Gastroesophageal sphincter (tissue), 4 donors: ENCODE measurements at regions not wholly inside any gene's neighbourhood (a gene's known extent, or its start where the extent isn't known, plus 50 kb on each side); places are given as distances from the start of the nearest gene placed in this dataset.

Source experiments
- ATAC-seq: fragments of 150-250 bp; one replicate; pipeline ENCODE4 v1.9.1; 2016; ENCODE audit warnings: mild to moderate bottlenecking, moderate library complexity
- H3K27ac ChIP-seq, 4 donors: fragments of 200-600 bp; sonication (generic) in 3 of 4; 1 replicate in 3 of 4; 2 replicates in 1 of 4; pipeline ENCODE4 v1.5.1; 2016 to 2019
- H3K27me3 ChIP-seq: fragments of 200-600 bp; sonication (generic); one replicate; pipeline ENCODE4 v1.5.1; 2019
- H3K36me3 ChIP-seq, 2 donors: fragments of 200-600 bp; sonication (generic); one replicate each; pipeline ENCODE4 v1.5.1; 2019; ENCODE audit warnings: control low read depth in 1 of 2
- H3K4me1 ChIP-seq, 3 donors: fragments of 200-600 bp; sonication (generic); 1 replicate in 2 of 3; 2 replicates in 1 of 3; pipeline ENCODE4 v1.5.1; 2016 to 2019; ENCODE audit warnings: control low read depth in 2 of 3
- H3K4me3 ChIP-seq, 2 donors: fragments of 200-600 bp; sonication (generic); one replicate each; pipeline ENCODE4 v1.5.1; 2019; ENCODE audit warnings: mild to moderate bottlenecking in 1 of 2, moderate library complexity in 1 of 2
- H3K9me3 ChIP-seq, 3 donors: fragments of 200-600 bp; sonication (generic); one replicate each; pipeline ENCODE4 v1.5.1; 2017 to 2019; ENCODE audit warnings: control low read depth in 2 of 3
- EP300 ChIP-seq: sonication (generic); formaldehyde crosslinking; IDR thresholded peaks from one replicate; pipeline ENCODE4 v1.6.1; 2017; ENCODE audit warnings: antibody characterized with exemption, mild to moderate bottlenecking
- POLR2A ChIP-seq, 2 donors: fragments of 450-650 bp; IDR thresholded peaks; one replicate each; pipeline ENCODE4 v1.6.1; 2017; ENCODE audit warnings: antibody characterized with exemption in 2 of 2, mild to moderate bottlenecking in 2 of 2, moderate library complexity in 1 of 2
- POLR2AphosphoS5 ChIP-seq: sonication (generic); formaldehyde crosslinking; IDR thresholded peaks from one replicate; pipeline ENCODE4 v1.6.1; 2017; ENCODE audit warnings: antibody characterized with exemption
- WGBS, 2 donors: methylation state at CpG; one replicate each; pipeline ENCODE4 v1.1.5; 2018; ENCODE audit warnings: low coverage in 1 of 2; 5-methylcytosine and 5-hydroxymethylcytosine counted together
- TF ChIP-seq, protein P1 (sequence below), 4 experiments: fragments of 200-600 bp in 2 of 4; fragments of 450-650 bp in 2 of 4; sonication (generic) in 1 of 4; IDR thresholded peaks; one replicate each; pipeline ENCODE4 v1.5.1; 2017 to 2019; ENCODE audit warnings: antibody characterized with exemption in 4 of 4, mild to moderate bottlenecking in 2 of 4, moderate library complexity in 2 of 4

DNA sequence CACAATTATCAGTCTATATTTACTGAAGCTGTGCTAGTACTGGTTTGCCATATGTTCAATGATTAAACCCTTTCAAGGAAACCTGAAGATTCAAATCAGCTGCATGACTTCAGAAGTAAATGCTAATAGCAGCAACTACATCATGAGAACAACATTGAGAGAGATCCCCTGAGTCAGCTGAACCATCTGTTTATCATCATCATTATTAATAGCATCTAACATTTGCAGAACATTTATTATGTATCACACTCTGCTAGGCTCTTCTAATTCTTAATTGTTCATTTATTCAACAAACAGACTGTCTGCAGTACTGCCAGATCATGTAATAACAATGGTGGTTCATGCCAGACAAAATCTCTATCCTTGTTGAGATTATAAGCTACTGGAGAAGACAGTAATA, 157.4 kb downstream of the KLHL28 start:
- H3K36me3 ChIP-seq: no peaks in the 10 kb centered on the region
- H3K4me1 ChIP-seq: no peaks in the 10 kb centered on the region
- H3K9me3 ChIP-seq: no peaks in the 10 kb centered on the region
- H3K27me3 ChIP-seq: no peaks in the 10 kb centered on the region
- H3K27ac ChIP-seq: no peak overlapping the region
- ATAC-seq: no peak
- TF ChIP-seq EP300: no peak
- no peak for TF ChIP-seq POLR2AphosphoS5
- TF ChIP-seq, protein P1, sequence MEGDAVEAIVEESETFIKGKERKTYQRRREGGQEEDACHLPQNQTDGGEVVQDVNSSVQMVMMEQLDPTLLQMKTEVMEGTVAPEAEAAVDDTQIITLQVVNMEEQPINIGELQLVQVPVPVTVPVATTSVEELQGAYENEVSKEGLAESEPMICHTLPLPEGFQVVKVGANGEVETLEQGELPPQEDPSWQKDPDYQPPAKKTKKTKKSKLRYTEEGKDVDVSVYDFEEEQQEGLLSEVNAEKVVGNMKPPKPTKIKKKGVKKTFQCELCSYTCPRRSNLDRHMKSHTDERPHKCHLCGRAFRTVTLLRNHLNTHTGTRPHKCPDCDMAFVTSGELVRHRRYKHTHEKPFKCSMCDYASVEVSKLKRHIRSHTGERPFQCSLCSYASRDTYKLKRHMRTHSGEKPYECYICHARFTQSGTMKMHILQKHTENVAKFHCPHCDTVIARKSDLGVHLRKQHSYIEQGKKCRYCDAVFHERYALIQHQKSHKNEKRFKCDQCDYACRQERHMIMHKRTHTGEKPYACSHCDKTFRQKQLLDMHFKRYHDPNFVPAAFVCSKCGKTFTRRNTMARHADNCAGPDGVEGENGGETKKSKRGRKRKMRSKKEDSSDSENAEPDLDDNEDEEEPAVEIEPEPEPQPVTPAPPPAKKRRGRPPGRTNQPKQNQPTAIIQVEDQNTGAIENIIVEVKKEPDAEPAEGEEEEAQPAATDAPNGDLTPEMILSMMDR (IDR thresholded peaks at IDR 0.05): no peak
- TF ChIP-seq POLR2A (IDR thresholded peaks at IDR 0.05): no peak
- no peak overlapping the region for H3K4me3 ChIP-seq

DNA sequence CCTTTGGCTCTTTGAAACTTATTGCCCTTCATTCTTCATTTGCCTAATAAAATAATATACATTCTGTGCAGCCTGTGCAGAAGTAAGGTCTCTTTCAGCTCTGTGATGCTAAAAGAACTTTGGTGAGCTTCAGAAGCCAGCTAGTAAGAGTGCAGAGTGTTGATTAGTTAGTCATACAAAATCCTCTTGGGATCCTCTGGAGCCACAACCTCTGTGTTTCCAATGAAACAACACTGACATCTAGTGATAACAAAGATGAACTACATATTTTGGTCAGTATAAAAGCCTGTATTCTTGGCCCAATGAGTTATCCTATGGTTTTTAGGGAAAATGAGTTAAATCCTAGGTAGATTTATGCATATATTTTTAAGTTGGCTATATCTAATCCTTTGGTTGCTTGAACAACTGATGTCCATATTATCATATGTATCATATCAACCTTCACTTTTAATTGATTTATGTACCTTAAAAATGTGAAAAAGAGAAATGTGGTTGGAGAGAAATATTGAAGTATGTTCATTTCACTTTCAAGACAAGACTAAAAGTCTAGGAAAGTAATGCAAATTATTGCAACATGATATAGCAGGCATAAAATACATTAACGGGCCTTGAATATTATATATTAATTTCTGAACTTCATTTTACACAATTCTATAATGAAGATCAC, 158.4 kb downstream of the KLHL28 start:
- Histone ChIP-seq H3K27me3 (no peaks in the 10 kb centered on the region), H3K36me3 (no peaks in the 10 kb centered on the region), H3K4me1 (no peaks in the 10 kb centered on the region), H3K4me3 (no peak overlapping the region), H3K9me3 (no peaks in the 10 kb centered on the region), H3K27ac (no peak overlapping the region)
- WGBS, 2 donors: 42 to 64% methylated on average over 1 of the region's 1 CpG
- peak; percentile 55 for ATAC-seq
- TF ChIP-seq, protein P1 (IDR thresholded peaks at IDR 0.05): peak; percentile 37 to 76 (median 56)
- TF ChIP-seq POLR2A (IDR thresholded peaks at IDR 0.05) (no peak), EP300 (no peak)

DNA sequence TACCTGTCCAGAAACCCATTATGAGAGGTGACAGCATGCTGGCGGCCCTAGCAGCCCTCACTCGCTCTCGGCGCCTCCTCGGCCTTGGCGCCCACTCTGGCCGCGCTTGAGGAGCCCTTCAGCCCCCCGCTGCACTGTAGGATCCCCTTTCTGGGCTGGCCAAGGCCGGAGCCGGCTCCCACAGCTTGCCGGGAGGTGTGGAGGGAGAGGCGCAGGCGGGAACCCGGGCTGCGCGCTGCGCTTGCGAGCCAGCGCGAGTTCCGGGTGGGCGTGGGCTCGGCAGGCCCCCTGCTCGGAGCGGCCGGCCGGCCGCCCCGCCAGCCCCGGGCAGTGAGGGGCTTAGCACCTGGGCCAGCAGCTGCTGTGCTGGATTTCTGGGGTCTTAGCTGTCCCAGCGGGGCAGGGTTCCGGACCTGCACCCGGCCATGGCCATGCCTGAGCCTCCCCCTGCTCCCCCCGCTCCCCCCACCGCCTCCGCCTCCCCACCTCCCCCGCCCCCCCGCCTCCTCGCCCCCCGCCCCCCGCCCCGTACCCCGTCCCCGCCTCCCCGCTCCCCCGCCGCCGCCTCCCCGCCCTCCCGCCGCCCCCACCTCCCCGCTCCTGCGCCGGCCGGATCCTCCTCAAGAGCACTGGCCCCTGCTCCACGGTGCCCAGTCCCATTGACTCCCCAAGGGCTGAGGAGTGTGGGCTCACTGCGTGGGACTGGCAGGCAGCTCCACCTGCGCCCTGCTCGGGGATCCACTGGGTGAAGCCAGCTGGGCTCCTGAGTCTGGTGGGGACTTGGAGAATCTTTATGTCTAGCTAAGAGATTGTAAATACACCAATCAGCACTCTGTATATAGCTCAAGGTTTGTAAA, 163.1 kb downstream of the KLHL28 start:
- TF ChIP-seq POLR2AphosphoS5: no peak
- TF ChIP-seq, protein P1 (IDR thresholded peaks at IDR 0.05): no peak
- no peak for TF ChIP-seq EP300
- TF ChIP-seq POLR2A (IDR thresholded peaks at IDR 0.05): no peak
- ATAC-seq: no peak
- Histone ChIP-seq H3K27ac (no peak overlapping the region), H3K27me3 (no peaks in the 10 kb centered on the region), H3K36me3 (no peaks in the 10 kb centered on the region), H3K4me3 (no peak overlapping the region), H3K4me1 (no peaks in the 10 kb centered on the region), H3K9me3 (no peaks in the 10 kb centered on the region)
- WGBS, 2 donors: 45 to 89% methylated on average over 2 to 7 of the region's 60 CpGs

DNA sequence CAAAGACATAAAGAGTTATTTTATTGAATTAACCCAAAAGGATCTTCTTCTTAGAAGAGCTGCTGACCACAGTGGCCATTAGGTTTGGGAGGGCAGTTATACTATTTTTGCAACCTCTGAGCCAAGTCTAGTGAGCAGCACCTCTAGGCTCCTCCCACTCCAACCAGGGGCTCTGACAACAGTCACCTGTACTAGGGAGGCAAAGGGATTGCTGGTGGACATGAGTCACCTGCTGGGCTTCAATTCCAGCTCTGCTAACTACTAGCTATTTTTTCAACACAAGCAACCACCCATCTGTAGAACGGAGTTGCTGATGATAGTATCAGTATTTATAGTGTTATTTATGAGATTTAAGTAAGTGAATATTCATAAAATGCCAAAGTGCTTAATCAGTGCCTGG, 166.0 kb downstream of the KLHL28 start:
- H3K9me3 ChIP-seq: no peaks in the 10 kb centered on the region
- H3K27ac ChIP-seq: no peak overlapping the region
- ATAC-seq: no peak
- no peaks in the 10 kb centered on the region for H3K4me1 ChIP-seq
- TF ChIP-seq, protein P1 (IDR thresholded peaks at IDR 0.05): no peak
- no peak for TF ChIP-seq POLR2A (IDR thresholded peaks at IDR 0.05)
- TF ChIP-seq POLR2AphosphoS5: no peak
- no peak for TF ChIP-seq EP300
- no peak overlapping the region for H3K4me3 ChIP-seq
- H3K36me3 ChIP-seq: no peaks in the 10 kb centered on the region
- no peaks in the 10 kb centered on the region for H3K27me3 ChIP-seq
- 47 to 57% methylated on average over 1 of the region's 1 CpG for WGBS, 2 donors

DNA sequence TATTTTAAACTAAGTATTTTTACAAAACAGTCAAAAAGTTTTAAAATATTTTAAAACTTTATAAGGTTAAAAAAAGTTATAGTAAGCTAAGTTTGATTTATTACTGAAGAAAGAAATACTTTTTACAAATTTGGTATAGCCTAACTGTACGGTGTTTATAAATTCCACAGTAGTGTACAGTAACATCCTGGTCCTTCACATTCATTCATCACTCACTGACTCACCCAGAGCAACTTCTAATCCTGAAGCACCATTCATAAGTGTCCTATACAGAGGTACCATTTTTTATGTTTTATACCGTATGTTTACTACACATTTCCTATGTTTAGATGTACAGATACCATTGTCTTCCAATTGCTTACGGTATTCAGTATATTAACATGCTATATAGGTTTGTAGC, 170.0 kb downstream of the KLHL28 start:
- H3K27ac ChIP-seq: no peak overlapping the region
- no peaks in the 10 kb centered on the region for H3K36me3 ChIP-seq
- H3K27me3 ChIP-seq: no peaks in the 10 kb centered on the region
- H3K9me3 ChIP-seq: no peaks in the 10 kb centered on the region
- H3K4me3 ChIP-seq: no peak overlapping the region
- no peak for ATAC-seq
- 25 to 71% methylated on average over 3 of the region's 3 CpGs for WGBS, 2 donors
- no peaks in the 10 kb centered on the region for H3K4me1 ChIP-seq
- no peak for TF ChIP-seq EP300
- no peak for TF ChIP-seq POLR2A (IDR thresholded peaks at IDR 0.05)
- TF ChIP-seq POLR2AphosphoS5: no peak
- TF ChIP-seq, protein P1 (IDR thresholded peaks at IDR 0.05): no peak
